ENCODE measurements at regions not wholly inside any gene's neighbourhood (a gene's known extent, or its start where the extent isn't known, plus 50 kb on each side); places are given as distances from the start of the nearest gene placed in this dataset.

GRCh38 chr6:99146711-99147110 is 199.0 kb upstream of the FBXL4 start:
- FAIRE-seq: no peak
- no peak overlapping the region for H2BK120ac ChIP-seq (replicated peaks; ENCODE audit: low read depth, low read length)
- TF ChIP-seq EP300 (IDR thresholded peaks at IDR 0.05; ENCODE audit: borderline replicate concordance in 1 of 2, low read depth in 2 of 2, low read length in 2 of 2) (no peak), ASH2L (IDR thresholded peaks at IDR 0.05; ENCODE audit: low read length) (no peak), CBX5 (IDR thresholded peaks at IDR 0.05; ENCODE audit: low read depth, low read length) (no peak), HDAC2 (IDR thresholded peaks at IDR 0.05; ENCODE audit: borderline replicate concordance in 1 of 2, low read depth in 2 of 2, low read length in 2 of 2) (no peak), SIX5 (IDR thresholded peaks at IDR 0.05; ENCODE audit: low read depth, low read length) (no peak), BRCA1 (IDR thresholded peaks at IDR 0.05; ENCODE audit: low read depth, low read length) (no peak), CREB1 (IDR thresholded peaks at IDR 0.05) (no peak), EGR1 (IDR thresholded peaks at IDR 0.05; ENCODE audit: borderline replicate concordance, low read depth, low read length) (no peak), RFX5 (IDR thresholded peaks at IDR 0.05; ENCODE audit: borderline replicate concordance, low read depth, low read length) (no peak), RBBP5 (IDR thresholded peaks at IDR 0.05; ENCODE audit: borderline replicate concordance, low read depth, low read length) (no peak), TAF7 (optimal IDR thresholded peaks at IDR 0.05; ENCODE audit: borderline replicate concordance, low read depth, low read length) (no peak), RNF2 (IDR thresholded peaks at IDR 0.05; ENCODE audit: borderline replicate concordance, low read depth, low read length, missing control alignments, poor library complexity, severe bottlenecking) (no peak), CEBPB (IDR thresholded peaks at IDR 0.05; ENCODE audit: low read depth, low read length) (no peak), CBX8 (IDR thresholded peaks at IDR 0.05; ENCODE audit: borderline replicate concordance, low read depth, low read length) (no peak)

More at GRCh38 chr6:99146711-99147110, 199.0 kb upstream of the FBXL4 start:
- Histone ChIP-seq H3K4ac (replicated peaks; ENCODE audit: insufficient read length, low read depth, low read length) (no peak overlapping the region), H3K4me2 (ENCODE audit: insufficient read depth in 1 of 2, low read depth in 2 of 2, low read length in 2 of 2) (no peak overlapping the region), H2AK5ac (ENCODE audit: low read depth, low read length) (no peak overlapping the region), H3K23ac (ENCODE audit: insufficient read length) (no peak overlapping the region), H3K27me3 (replicated peaks in 1 of 4; ENCODE audit: control insufficient read depth in 3 of 4, extremely low read depth in 1 of 4, insufficient read depth in 3 of 4, low read length in 3 of 4) (no peaks in the 10 kb centered on the region), H2BK12ac (ENCODE audit: low read depth, low read length) (no peak overlapping the region), H2AFZ (ENCODE audit: low read length) (no peak overlapping the region), H3K27ac (ENCODE audit: low read depth, low read length) (no peak overlapping the region), H4K20me1 (replicated peaks in 1 of 2; ENCODE audit: control insufficient read depth in 1 of 2, insufficient read depth in 2 of 2, low read length in 2 of 2) (no peaks in the 10 kb centered on the region), H3K14ac (ENCODE audit: insufficient read length) (no peak overlapping the region), H4K91ac (replicated peaks; ENCODE audit: insufficient read length, low read length) (no peak overlapping the region), H3K9me3 (ENCODE audit: insufficient read depth in 2 of 2, low read depth in 1 of 2, low read length in 1 of 2) (peaks cover 0 to 2% of the 10 kb centered on the region in 2 experiments; a peak in 1 of 4 replicates), H2BK15ac (ENCODE audit: low read length) (no peak overlapping the region), H2BK5ac (ENCODE audit: low read depth, low read length) (no peak overlapping the region), H3K79me1 (ENCODE audit: low read depth, low read length) (no peaks in the 10 kb centered on the region), H3K4me3 (ENCODE audit: extremely low read depth in 1 of 4, insufficient read depth in 2 of 4, low read depth in 3 of 4, low read length in 4 of 4) (no peak overlapping the region), H3K18ac (ENCODE audit: extremely low read depth, low read length) (no peak overlapping the region), H3K79me2 (ENCODE audit: control insufficient read depth in 1 of 2, insufficient read depth in 2 of 2, low read length in 2 of 2) (no peaks in the 10 kb centered on the region), H4K8ac (ENCODE audit: extremely low read depth, insufficient read depth, low read length) (no peak overlapping the region), H3K23me2 (ENCODE audit: low read depth, low read length) (no peaks in the 10 kb centered on the region), H2BK20ac (ENCODE audit: low read length) (no peak overlapping the region), H3K9ac (replicated peaks in 1 of 4; ENCODE audit: extremely low read depth in 1 of 4, low read depth in 3 of 4, low read length in 3 of 4) (no peak overlapping the region), H4K5ac (ENCODE audit: insufficient read length, low read depth, low read length) (no peak overlapping the region), H3K56ac (replicated peaks; ENCODE audit: insufficient read length, low read depth, low read length) (no peak overlapping the region), H3K36me3 (ENCODE audit: control insufficient read depth in 2 of 4, insufficient read depth in 4 of 4, low read length in 3 of 4) (no peaks in the 10 kb centered on the region), H3K4me1 (replicated peaks in 1 of 4; ENCODE audit: control insufficient read depth in 3 of 4, insufficient read depth in 4 of 4, low read length in 3 of 4) (peaks cover 0 to 6% (median 0%) of the 10 kb centered on the region in 4 experiments; a peak in 1 of 7 replicates)
- ChIA-PET CTCF (ENCODE audit: partially characterized antibody) (interaction anchor here (0.9 to 5.1 kb wide), 7 partner anchors 11 to 94 kb away, joined by 3 to 37 read pairs (median 4); no protein-coding TSS in a partner anchor), POLR2A (ENCODE audit: partially characterized antibody) (interaction anchor here (1.9 kb wide), 1 partner anchor 96 kb away, joined by 5 read pairs; no protein-coding TSS in a partner anchor)
- DNase-seq (ENCODE audit: low read depth in 1 of 2, low spot score in 2 of 2): no peak
- WGBS, 2 experiments (ENCODE audit: extremely low coverage in 1 of 2, insufficient coverage in 1 of 2, insufficient read length in 1 of 2, insufficient replicate concordance in 2 of 2, low coverage in 1 of 2, low lambda C conversion rate in 2 of 2, missing lambda C conversion rate in 1 of 2): 93% methylated on average over 4 of the region's 4 CpGs; no CpG with 5 or more reads in 1 of the 2 experiments
